Hepatic stellate cell (primary cell): ENCODE measurements at regions not wholly inside any gene's neighbourhood (a gene's known extent, or its start where the extent isn't known, plus 50 kb on each side); places are given as distances from the start of the nearest gene placed in this dataset.
A peak's percentile ranks its signal among the peaks of the same experiment; 100 is the strongest.

Experiments used
- DNase-seq: peaks from one replicate; pipeline ENCODE4 v3.0.0; 2011; ENCODE audit warnings: low spot score

- no peak for DNase-seq
Measured at GRCh38 chr4:180057299-180057721, 2185.9 kb upstream of the TENM3 start.

- peak; percentile 2 for DNase-seq
Measured at GRCh38 chr4:180057891-180058671, 2185.1 kb upstream of the TENM3 start.

- peak; percentile 14 for DNase-seq
Measured at GRCh38 chr4:180058691-180059215, 2184.4 kb upstream of the TENM3 start.

- DNase-seq, result peak; percentile 1
Measured at GRCh38 chr4:180059216-180059881, 2183.9 kb upstream of the TENM3 start.

- DNase-seq, result no peak
Measured at GRCh38 chr4:180060159-180060889, 2182.9 kb upstream of the TENM3 start.

- no peak for DNase-seq
Measured at GRCh38 chr4:180081072-180081471, 2162.1 kb upstream of the TENM3 start.

GRCh38 chr4:180084561-180084960 is 2158.6 kb upstream of the TENM3 start:
- DNase-seq, result no peak

GRCh38 chr4:180086480-180087190 is 2156.6 kb upstream of the TENM3 start:
- no peak for DNase-seq

GRCh38 chr4:180098586-180098985 is 2144.6 kb upstream of the TENM3 start:
- no peak for DNase-seq

- DNase-seq, result no peak
Measured at GRCh38 chr4:180099957-180100356, 2143.2 kb upstream of the TENM3 start.

GRCh38 chr4:180100433-180101344 is 2142.5 kb upstream of the TENM3 start:
- DNase-seq, result no peak

GRCh38 chr4:180101348-180102083 is 2141.7 kb upstream of the TENM3 start:
- no peak for DNase-seq

- no peak for DNase-seq
Measured at GRCh38 chr4:180103794-180104193, 2139.4 kb upstream of the TENM3 start.

GRCh38 chr4:180105362-180105761 is 2137.8 kb upstream of the TENM3 start:
- DNase-seq, result no peak

- no peak for DNase-seq
Measured at GRCh38 chr4:180106122-180106521, 2137.1 kb upstream of the TENM3 start.

- DNase-seq, result no peak
Measured at GRCh38 chr4:180106997-180107396, 2136.2 kb upstream of the TENM3 start.

- DNase-seq, result no peak
Measured at GRCh38 chr4:180116840-180117239, 2126.4 kb upstream of the TENM3 start.

- no peak for DNase-seq
Measured at GRCh38 chr4:180120068-180120467, 2123.1 kb upstream of the TENM3 start.

GRCh38 chr4:180134091-180134866 is 2108.9 kb upstream of the TENM3 start:
- no peak for DNase-seq
